ENCODE measurements at regions not wholly inside any gene's neighbourhood (a gene's known extent, or its start where the extent isn't known, plus 50 kb on each side); places are given as distances from the start of the nearest gene placed in this dataset.

- no peak for DNase-seq
Observed at GRCh38 chr5:135246923-135247795, 151.9 kb downstream of the MACROH2A1 start.

DNA sequence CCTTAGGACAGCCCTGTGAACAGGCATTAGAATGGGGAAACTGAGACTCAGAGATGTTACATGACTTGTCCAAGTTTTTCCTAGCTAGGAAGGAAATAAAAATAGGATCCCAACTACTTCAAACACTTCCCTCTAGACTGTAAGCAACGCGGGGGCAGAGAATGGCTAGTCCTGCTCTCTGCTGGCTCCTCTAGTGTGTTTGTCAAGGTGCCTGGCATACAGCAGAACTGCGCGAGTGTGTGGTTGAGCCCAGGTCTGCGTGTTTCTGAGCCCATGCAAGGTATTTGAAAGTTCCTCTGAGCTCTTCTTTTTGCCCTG lies 152.5 kb downstream of the MACROH2A1 start:
- DNase-seq, result no peak

- DNase-seq, result no peak
Observed at GRCh38 chr5:135245521-135246499, 153.2 kb downstream of the MACROH2A1 start.

GRCh38 chr5:135244620-135245021 lies 154.4 kb downstream of the MACROH2A1 start:
- DNase-seq, result no peak

- DNase-seq, result no peak
Observed at GRCh38 chr5:135243556-135244285, 155.3 kb downstream of the MACROH2A1 start.

DNA sequence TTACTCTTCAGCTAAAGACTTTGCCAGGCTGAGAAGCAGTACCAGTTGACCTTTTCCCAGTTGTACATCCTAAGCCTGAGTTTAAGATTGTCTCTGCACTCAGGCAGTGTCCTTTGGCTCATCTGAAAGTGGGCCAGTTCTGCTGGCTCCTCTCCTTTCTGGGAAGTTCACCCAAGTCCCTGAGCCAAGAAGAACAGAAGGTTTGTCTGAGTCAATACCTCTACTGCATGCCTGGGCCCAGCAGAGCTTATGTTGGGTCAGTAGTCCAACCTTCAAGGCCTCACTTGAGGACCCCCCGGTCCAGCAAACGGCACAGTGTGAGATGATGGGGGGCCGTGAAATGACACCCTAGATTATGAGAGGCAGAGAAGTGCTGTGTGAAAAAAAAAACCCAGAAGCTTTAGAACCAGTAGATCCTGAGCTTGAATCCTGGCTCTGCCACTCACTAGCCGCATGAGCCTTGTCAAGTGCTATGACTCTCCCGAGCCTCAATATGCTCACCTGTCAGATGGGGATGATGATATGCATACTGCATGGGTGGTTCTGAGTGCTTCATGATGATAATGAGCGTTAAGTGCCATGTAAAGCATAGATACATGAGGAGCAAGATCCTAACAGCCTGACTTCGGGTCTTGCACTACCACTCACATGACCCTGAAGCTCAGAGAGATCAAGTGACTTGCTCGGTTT lies 156.0 kb downstream of the MACROH2A1 start:
- DNase-seq, result no peak

- DNase-seq, result no peak
Observed at GRCh38 chr5:135242021-135242865, 156.8 kb downstream of the MACROH2A1 start.

DNA sequence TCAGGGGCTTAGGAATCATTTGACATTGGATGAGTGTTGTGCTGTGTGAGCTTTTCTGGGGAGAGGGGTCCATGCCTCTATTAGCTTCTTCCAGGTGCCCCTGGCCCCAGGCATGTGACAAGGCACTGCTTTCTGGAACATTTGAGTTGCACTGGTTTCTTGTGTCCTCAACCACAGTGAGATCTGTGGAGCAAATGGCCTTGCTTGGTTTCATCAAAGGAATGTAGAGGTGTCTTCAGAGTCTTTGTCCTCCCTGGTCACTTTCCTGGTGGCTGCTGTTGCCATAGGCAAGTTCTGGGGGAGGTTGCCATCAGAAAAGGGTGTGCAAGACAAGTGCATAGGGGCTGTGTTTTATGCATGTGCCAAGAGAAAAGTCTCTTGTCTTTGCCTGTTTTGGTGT lies 157.5 kb downstream of the MACROH2A1 start:
- DNase-seq, result no peak

- no peak for DNase-seq
Observed at GRCh38 chr5:135240781-135241360, 158.2 kb downstream of the MACROH2A1 start.

- no peak for DNase-seq
Observed at GRCh38 chr5:135240283-135240633, 158.8 kb downstream of the MACROH2A1 start.

- DNase-seq, result no peak
Observed at GRCh38 chr5:135239453-135240282, 159.4 kb downstream of the MACROH2A1 start.

GRCh38 chr5:135238622-135239452 lies 160.2 kb downstream of the MACROH2A1 start:
- no peak for DNase-seq

DNA sequence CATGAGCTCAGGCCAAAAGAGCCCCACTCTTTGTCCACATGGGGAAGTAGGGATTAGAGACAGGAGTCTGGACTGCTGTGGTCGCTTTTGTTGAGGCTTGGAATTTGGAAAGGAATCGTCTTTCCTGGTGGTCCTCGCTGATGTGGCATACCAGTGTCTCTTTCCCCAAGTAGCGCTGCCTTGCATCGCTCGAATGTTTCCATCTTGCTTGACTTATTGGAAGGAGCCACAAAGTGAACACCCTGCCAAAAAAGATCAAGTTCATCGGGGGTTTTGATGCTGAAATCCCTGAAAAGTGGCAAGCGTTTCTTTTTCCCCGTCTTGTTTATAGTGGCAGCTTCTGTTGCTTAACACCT lies 161.3 kb downstream of the MACROH2A1 start:
- no peak for DNase-seq

DNA sequence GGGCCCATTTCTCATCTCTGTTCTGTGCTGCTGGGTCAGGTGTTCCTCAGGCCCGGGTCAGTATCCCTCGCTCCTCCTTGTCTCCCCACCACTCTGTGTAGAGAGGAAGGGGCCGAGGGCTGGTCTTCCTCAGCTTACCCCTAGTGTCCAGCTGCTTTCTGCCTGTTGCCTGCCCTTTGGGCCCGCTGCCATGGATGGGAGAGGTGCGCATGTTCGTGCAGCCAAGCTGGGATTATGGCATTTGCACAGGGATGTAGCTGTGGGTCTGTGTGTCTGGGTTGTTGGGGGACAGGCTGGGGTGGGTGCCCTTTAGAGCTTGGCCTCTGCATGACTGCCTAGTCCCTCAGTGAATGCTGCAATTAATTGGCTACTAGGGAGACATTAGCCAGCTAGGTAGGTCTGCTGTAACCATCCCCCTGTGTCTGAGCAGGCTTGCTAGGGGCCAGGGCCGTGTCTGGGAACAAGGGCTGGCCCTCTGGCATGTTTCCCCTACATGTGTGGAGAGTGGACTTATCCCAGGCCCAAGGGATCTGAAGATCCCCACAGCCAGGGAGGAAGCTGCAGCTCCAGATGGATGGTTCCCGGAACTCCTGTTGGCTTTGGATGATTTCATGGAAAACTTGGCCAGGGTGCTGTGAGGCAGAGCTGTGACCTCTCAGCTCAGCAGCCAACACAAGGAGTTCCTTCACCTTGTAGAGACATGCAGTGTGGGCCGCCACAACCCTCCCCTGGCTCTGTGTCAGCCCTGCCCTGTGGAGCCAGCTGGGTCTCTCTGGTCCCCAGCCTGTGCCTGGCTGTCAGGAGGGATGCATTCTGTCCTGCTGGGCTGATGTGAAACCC lies 161.9 kb downstream of the MACROH2A1 start:
- DNase-seq, result no peak

- DNase-seq, result no peak
Observed at GRCh38 chr5:135236228-135236907, 162.7 kb downstream of the MACROH2A1 start.

DNA sequence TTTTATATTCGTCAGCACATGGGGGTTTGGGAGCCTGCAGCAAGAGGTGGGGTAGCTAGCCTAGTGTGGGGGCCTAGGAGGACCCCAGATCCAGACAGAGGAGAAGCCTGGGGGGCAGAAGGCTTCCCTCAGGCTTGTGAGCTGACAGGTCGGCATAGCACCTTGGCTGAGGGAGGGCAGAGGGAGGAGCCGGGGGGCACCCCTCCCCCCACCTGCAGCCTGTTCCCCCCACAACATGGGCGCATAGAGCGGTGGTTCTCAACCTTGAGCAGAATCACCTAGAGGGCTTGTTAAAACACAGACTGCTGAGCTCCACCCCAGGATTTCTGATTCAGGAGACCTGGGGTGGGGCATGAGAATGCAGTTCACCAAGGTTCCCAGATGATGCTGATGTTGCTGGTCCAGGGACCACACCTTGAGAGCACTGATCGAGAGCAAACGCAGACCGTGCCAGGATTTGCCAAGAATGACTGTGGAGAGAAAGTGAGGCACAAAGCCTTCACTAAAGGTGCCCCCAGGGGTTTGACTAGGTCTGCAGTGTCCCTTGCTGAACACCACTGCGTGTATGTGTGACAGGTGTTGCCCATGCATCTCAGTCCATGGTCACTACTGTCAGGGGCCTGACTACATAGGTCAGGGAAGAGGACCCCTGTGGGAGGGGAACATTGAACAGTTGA lies 163.3 kb downstream of the MACROH2A1 start:
- no peak for DNase-seq
